Gastroesophageal sphincter (tissue), 4 donors: ENCODE measurements at regions not wholly inside any gene's neighbourhood (a gene's known extent, or its start where the extent isn't known, plus 50 kb on each side); places are given as distances from the start of the nearest gene placed in this dataset.

Source experiments
- ATAC-seq: fragments of 150-250 bp; one replicate; pipeline ENCODE4 v1.9.1; 2016; ENCODE audit warnings: mild to moderate bottlenecking, moderate library complexity
- H3K27ac ChIP-seq, 4 donors: fragments of 200-600 bp; sonication (generic) in 3 of 4; 1 replicate in 3 of 4; 2 replicates in 1 of 4; pipeline ENCODE4 v1.5.1; 2016 to 2019
- H3K27me3 ChIP-seq: fragments of 200-600 bp; sonication (generic); one replicate; pipeline ENCODE4 v1.5.1; 2019
- H3K36me3 ChIP-seq, 2 donors: fragments of 200-600 bp; sonication (generic); one replicate each; pipeline ENCODE4 v1.5.1; 2019; ENCODE audit warnings: control low read depth in 1 of 2
- H3K4me1 ChIP-seq, 3 donors: fragments of 200-600 bp; sonication (generic); 1 replicate in 2 of 3; 2 replicates in 1 of 3; pipeline ENCODE4 v1.5.1; 2016 to 2019; ENCODE audit warnings: control low read depth in 2 of 3
- H3K4me3 ChIP-seq, 2 donors: fragments of 200-600 bp; sonication (generic); one replicate each; pipeline ENCODE4 v1.5.1; 2019; ENCODE audit warnings: mild to moderate bottlenecking in 1 of 2, moderate library complexity in 1 of 2
- H3K9me3 ChIP-seq, 3 donors: fragments of 200-600 bp; sonication (generic); one replicate each; pipeline ENCODE4 v1.5.1; 2017 to 2019; ENCODE audit warnings: control low read depth in 2 of 3
- CTCF ChIP-seq, 4 experiments: fragments of 200-600 bp in 2 of 4; fragments of 450-650 bp in 2 of 4; sonication (generic) in 1 of 4; IDR thresholded peaks; one replicate each; pipeline ENCODE4 v1.5.1; 2017 to 2019; ENCODE audit warnings: antibody characterized with exemption in 4 of 4, mild to moderate bottlenecking in 2 of 4, moderate library complexity in 2 of 4
- EP300 ChIP-seq: sonication (generic); formaldehyde crosslinking; IDR thresholded peaks from one replicate; pipeline ENCODE4 v1.6.1; 2017; ENCODE audit warnings: antibody characterized with exemption, mild to moderate bottlenecking
- POLR2A ChIP-seq, 2 donors: fragments of 450-650 bp; IDR thresholded peaks; one replicate each; pipeline ENCODE4 v1.6.1; 2017; ENCODE audit warnings: antibody characterized with exemption in 2 of 2, mild to moderate bottlenecking in 2 of 2, moderate library complexity in 1 of 2
- POLR2AphosphoS5 ChIP-seq: sonication (generic); formaldehyde crosslinking; IDR thresholded peaks from one replicate; pipeline ENCODE4 v1.6.1; 2017; ENCODE audit warnings: antibody characterized with exemption
- WGBS, 2 donors: methylation state at CpG; one replicate each; pipeline ENCODE4 v1.1.5; 2018; ENCODE audit warnings: low coverage in 1 of 2; 5-methylcytosine and 5-hydroxymethylcytosine counted together

GRCh38 chr5:97635553-97635952, 452.5 kb upstream of the RIOK2 start:
- WGBS, 2 donors, result 57 to 79% methylated on average over 1 to 2 of the region's 2 CpGs
- H3K4me1 ChIP-seq, result no peaks in the 10 kb centered on the region
- H3K36me3 ChIP-seq, result no peaks in the 10 kb centered on the region
- no peaks in the 10 kb centered on the region for H3K9me3 ChIP-seq
- ATAC-seq, result no peak
- no peak overlapping the region for H3K4me3 ChIP-seq
- H3K27me3 ChIP-seq, result no peaks in the 10 kb centered on the region
- TF ChIP-seq POLR2A (IDR thresholded peaks at IDR 0.05), result no peak
- no peak for TF ChIP-seq POLR2AphosphoS5
- no peak for TF ChIP-seq EP300
- no peak for TF ChIP-seq CTCF (IDR thresholded peaks at IDR 0.05)
- H3K27ac ChIP-seq, result no peak overlapping the region

- no peak for ATAC-seq
- no peaks in the 10 kb centered on the region for H3K9me3 ChIP-seq
- 88 to 89% methylated on average over 4 of the region's 4 CpGs for WGBS, 2 donors
- no peaks in the 10 kb centered on the region for H3K4me1 ChIP-seq
- H3K27me3 ChIP-seq, result no peaks in the 10 kb centered on the region
- H3K36me3 ChIP-seq, result no peaks in the 10 kb centered on the region
- no peak overlapping the region for H3K27ac ChIP-seq
- H3K4me3 ChIP-seq, result no peak overlapping the region
- TF ChIP-seq POLR2AphosphoS5 (no peak), POLR2A (IDR thresholded peaks at IDR 0.05) (no peak), EP300 (no peak), CTCF (IDR thresholded peaks at IDR 0.05) (no peak)
These were observed 453.7 kb upstream of the RIOK2 start for GRCh38 chr5:97636766-97637165.

- TF ChIP-seq POLR2AphosphoS5 (no peak), EP300 (no peak), POLR2A (IDR thresholded peaks at IDR 0.05) (no peak), CTCF (IDR thresholded peaks at IDR 0.05) (no peak)
- no peak for ATAC-seq
- Histone ChIP-seq H3K9me3 (peaks cover 0 to 5% (median 0%) of the 10 kb centered on the region in 3 donors), H3K36me3 (no peaks in the 10 kb centered on the region), H3K4me3 (no peak overlapping the region), H3K27me3 (no peaks in the 10 kb centered on the region), H3K27ac (no peak overlapping the region), H3K4me1 (no peaks in the 10 kb centered on the region)
- 60 to 62% methylated on average over 1 of the region's 1 CpG for WGBS, 2 donors
These were observed 458.0 kb upstream of the RIOK2 start for GRCh38 chr5:97641081-97641480.

GRCh38 chr5:97644206-97644605, 461.2 kb upstream of the RIOK2 start:
- Histone ChIP-seq H3K9me3 (peaks cover 0 to 11% (median 0%) of the 10 kb centered on the region in 3 donors), H3K4me3 (no peak overlapping the region)
- TF ChIP-seq EP300 (no peak), CTCF (IDR thresholded peaks at IDR 0.05) (no peak), POLR2AphosphoS5 (no peak), POLR2A (IDR thresholded peaks at IDR 0.05) (no peak)

GRCh38 chr5:97644896-97645295, 461.8 kb upstream of the RIOK2 start:
- Histone ChIP-seq H3K9me3 (peaks cover 0 to 11% (median 0%) of the 10 kb centered on the region in 3 donors), H3K27me3 (no peaks in the 10 kb centered on the region), H3K27ac (no peak overlapping the region), H3K4me3 (no peak overlapping the region), H3K4me1 (no peaks in the 10 kb centered on the region), H3K36me3 (no peaks in the 10 kb centered on the region)
- ATAC-seq, result no peak
- 89 to 100% methylated on average over 2 of the region's 2 CpGs for WGBS, 2 donors
- TF ChIP-seq EP300 (no peak), POLR2AphosphoS5 (no peak), POLR2A (IDR thresholded peaks at IDR 0.05) (no peak)

More at GRCh38 chr5:97644206-97644605, 461.2 kb upstream of the RIOK2 start:
- Histone ChIP-seq H3K4me1 (no peaks in the 10 kb centered on the region), H3K27ac (no peak overlapping the region), H3K27me3 (no peaks in the 10 kb centered on the region), H3K36me3 (no peaks in the 10 kb centered on the region)
- ATAC-seq, result no peak
